SK-MEL-5 (cell line): ENCODE measurements at regions not wholly inside any gene's neighbourhood (a gene's known extent, or its start where the extent isn't known, plus 50 kb on each side); places are given as distances from the start of the nearest gene placed in this dataset.
A peak's percentile ranks its signal among the peaks of the same experiment; 100 is the strongest.
"Not testable (repeated sequence)": the region's sequence is repeated elsewhere in the genome, so short reads cannot be mapped to it uniquely, and the experiment has no call there.

Source experiments
- DNase-seq: peaks from one replicate; pipeline ENCODE4 v3.0.0-alpha.2; 2016; ENCODE audit warnings: low read depth, low spot score
- in situ Hi-C: cut with HindIII; loops from 2 replicates; pipeline ENCODE4 v1.10.0; 2016; ENCODE audit warnings: low sequenced_read_pairs, high pct_unique_total_duplicates, low pct_unique_long_range_greater_than_20kb

DNA sequence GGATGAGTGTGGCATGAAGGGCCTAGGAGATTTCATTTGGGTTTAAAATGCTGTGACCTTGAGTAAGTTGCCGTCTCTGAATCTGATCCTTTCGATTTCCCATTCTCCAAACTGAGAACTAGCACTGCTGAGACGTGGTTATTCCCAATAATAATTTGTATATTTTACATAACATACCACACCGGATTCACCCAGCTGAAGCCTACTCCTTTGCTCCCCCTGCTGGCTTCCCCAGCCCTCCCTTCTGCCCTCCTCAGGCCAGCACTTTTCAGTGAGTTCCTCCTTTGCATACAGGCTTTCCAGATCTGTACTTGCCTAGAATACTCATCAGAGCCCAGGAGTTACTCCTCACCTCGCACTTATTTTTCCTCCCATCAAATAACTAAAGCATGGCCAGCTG lies 255.1 kb downstream of the OR4F29 start:
- DNase-seq, in situ Hi-C loops: not testable (repeated sequence)

DNA sequence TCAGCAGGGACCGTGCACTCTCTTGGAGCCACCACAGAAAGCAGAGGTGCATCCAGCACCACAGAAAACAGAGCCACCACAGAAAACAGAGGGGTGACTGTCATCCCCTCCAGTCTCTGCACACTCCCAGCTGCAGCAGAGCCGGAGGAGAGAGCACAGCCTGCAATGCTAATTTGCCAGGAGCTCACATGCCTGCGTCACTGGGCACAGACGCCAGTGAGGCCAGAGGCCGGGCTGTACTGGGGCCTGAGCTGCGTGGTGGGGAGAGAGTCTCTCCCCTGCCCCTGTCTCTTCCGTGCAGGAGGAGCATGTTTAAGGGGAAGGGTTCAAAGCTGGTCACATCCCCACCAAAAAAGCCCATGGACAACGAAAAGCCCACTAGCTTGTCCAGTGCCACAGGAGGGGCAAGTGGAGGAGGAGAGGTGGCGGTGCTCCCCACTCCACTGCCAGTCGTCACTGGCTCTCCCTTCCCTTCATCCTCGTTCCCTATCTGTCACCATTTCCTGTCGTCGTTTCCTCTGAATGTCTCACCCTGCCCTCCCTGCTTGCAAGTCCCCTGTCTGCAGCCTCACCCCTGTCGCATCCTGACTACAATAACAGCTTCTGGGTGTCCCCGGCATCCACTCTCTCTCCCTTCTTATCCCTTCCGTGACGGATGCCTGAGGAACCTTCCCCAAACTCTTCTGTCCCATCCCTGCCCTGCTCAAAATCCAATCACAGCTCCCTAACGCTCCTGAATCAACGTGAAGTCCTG lies 260.0 kb downstream of the OR4F29 start:
- in situ Hi-C loops, DNase-seq: not testable (repeated sequence)

DNA sequence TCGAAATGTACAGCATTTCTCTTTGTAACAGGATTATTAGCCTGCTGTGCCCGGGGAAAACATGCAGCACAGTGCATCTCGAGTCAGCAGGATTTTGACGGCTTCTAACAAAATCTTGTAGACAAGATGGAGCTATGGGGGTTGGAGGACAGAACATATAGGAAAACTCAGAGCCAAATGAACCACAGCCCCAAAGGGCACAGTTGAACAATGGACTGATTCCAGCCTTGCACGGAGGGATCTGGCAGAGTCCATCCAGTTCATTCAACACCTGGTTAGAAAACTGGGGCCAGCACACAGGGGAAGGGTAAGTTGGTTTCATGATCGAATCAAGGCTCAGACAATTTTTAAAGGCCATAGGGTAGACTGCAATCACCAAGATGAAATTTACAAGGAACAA lies 260.8 kb downstream of the OR4F29 start:
- in situ Hi-C loops, DNase-seq: not testable (repeated sequence)

DNA sequence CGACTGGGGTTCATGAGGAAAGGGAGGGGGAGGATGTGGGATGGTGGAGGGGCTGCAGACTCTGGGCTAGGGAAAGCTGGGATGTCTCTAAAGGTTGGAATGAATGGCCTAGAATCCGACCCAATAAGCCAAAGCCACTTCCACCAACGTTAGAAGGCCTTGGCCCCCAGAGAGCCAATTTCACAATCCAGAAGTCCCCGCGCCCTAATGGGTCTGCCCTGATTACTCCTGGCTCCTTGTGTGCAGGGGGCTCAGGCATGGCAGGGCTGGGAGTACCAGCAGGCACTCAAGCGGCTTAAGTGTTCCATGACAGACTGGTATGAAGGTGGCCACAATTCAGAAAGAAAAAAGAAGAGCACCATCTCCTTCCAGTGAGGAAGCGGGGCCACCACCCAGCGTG lies 261.6 kb downstream of the OR4F29 start:
- in situ Hi-C loops, DNase-seq: not testable (repeated sequence)

DNA sequence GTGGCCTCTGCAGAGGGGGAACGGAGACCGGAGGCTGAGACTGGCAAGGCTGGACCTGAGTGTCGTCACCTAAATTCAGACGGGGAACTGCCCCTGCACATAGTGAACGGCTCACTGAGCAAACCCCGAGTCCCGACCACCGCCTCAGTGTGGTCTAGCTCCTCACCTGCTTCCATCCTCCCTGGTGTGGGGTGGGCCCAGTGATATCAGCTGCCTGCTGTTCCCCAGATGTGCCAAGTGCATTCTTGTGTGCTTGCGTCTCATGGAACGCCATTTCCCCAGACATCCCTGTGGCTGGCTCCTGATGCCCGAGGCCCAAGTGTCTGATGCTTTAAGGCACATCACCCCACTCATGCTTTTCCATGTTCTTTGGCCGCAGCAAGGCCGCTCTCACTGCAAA lies 262.2 kb downstream of the OR4F29 start:
- DNase-seq, in situ Hi-C loops: not testable (repeated sequence)

DNA sequence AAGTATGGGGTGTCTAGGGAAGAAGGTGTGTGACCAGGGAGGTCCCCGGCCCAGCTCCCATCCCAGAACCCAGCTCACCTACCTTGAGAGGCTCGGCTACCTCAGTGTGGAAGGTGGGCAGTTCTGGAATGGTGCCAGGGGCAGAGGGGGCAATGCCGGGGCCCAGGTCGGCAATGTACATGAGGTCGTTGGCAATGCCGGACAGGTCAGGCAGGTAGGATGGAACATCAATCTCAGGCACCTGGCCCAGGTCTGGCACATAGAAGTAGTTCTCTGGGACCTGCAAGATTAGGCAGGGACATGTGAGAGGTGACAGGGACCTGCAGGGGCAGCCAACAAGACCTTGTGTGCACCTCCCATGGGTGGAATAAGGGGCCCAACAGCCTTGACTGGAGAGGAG lies 264.2 kb downstream of the OR4F29 start:
- DNase-seq, in situ Hi-C loops: not testable (repeated sequence)

DNA sequence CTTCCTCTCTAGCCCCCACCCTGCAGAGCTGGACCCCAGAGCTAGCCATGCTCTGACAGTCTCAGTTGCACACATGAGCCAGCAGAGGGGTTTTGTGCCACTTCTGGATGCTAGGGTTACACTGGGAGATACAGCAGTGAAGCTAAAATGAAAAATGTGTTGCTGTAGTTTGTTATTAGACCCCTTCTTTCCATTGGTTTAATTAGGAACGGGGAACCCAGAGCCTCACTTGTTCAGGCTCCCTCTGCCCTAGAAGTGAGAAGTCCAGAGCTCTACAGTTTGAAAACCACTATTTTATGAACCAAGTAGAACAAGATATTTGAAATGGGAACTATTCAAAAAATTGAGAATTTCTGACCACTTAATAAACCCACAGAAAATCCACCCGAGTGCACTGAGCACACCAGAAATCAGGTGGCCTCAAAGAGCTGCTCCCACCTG lies 264.8 kb downstream of the OR4F29 start:
- in situ Hi-C loops = not testable (repeated sequence)

DNA sequence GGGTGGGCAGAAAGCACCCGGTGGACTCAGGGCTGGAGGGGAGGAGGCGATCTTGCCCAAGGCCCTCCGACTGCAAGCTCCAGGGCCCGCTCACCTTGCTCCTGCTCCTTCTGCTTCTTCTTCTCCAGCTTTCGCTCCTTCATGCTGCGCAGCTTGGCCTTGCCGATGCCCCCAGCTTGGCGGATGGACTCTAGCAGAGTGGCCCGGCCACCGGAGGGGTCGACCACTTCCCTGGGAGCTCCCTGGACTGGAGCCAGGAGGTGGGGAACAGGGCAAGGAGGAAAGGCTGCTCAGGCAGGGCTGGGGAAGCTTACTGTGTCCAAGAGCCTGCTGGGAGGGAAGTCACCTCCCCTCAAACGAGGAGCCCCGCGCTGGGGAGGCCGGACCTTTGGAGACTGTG lies 265.3 kb downstream of the OR4F29 start:
- in situ Hi-C loops, DNase-seq: not testable (repeated sequence)

More for the DNA sequence above, 264.8 kb downstream of the OR4F29 start:
- not testable (repeated sequence) for DNase-seq

DNA sequence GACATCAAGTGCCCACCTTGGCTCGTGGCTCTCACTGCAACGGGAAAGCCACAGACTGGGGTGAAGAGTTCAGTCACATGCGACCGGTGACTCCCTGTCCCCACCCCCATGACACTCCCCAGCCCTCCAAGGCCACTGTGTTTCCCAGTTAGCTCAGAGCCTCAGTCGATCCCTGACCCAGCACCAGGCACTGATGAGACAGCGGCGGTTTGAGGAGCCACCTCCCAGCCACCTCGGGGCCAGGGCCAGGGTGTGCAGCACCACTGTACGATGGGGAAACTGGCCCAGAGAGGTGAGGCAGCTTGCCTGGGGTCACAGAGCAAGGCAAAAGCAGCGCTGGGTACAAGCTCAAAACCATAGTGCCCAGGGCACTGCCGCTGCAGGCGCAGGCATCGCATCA lies 266.0 kb downstream of the OR4F29 start:
- DNase-seq, in situ Hi-C loops: not testable (repeated sequence)

DNA sequence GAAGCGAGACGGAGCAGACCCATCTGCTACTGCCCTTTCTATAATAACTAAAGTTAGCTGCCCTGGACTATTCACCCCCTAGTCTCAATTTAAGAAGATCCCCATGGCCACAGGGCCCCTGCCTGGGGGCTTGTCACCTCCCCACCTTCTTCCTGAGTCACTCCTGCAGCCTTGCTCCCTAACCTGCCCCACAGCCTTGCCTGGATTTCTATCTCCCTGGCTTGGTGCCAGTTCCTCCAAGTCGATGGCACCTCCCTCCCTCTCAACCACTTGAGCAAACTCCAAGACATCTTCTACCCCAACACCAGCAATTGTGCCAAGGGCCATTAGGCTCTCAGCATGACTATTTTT lies 267.2 kb downstream of the OR4F29 start:
- DNase-seq, in situ Hi-C loops: not testable (repeated sequence)

DNA sequence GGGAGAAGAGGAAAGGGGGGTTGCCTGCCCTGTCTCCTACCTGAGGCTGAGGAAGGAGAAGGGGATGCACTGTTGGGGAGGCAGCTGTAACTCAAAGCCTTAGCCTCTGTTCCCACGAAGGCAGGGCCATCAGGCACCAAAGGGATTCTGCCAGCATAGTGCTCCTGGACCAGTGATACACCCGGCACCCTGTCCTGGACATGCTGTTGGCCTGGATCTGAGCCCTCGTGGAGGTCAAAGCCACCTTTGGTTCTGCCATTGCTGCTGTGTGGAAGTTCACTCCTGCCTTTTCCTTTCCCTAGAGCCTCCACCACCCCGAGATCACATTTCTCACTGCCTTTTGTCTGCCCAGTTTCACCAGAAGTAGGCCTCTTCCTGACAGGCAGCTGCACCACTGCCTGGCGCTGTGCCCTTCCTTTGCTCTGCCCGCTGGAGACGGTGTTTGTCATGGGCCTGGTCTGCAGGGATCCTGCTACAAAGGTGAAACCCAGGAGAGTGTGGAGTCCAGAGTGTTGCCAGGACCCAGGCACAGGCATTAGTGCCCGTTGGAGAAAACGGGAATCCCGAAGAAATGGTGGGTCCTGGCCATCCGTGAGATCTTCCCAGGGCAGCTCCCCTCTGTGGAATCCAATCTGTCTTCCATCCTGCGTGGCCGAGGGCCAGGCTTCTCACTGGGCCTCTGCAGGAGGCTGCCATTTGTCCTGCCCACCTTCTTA lies 267.7 kb downstream of the OR4F29 start:
- in situ Hi-C loops = not testable (repeated sequence)

DNA sequence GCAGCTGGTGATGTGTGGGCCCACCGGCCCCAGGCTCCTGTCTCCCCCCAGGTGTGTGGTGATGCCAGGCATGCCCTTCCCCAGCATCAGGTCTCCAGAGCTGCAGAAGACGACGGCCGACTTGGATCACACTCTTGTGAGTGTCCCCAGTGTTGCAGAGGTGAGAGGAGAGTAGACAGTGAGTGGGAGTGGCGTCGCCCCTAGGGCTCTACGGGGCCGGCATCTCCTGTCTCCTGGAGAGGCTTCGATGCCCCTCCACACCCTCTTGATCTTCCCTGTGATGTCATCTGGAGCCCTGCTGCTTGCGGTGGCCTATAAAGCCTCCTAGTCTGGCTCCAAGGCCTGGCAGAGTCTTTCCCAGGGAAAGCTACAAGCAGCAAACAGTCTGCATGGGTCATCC lies 268.4 kb downstream of the OR4F29 start:
- in situ Hi-C loops, DNase-seq: not testable (repeated sequence)

More for the DNA sequence above, 267.7 kb downstream of the OR4F29 start:
- not testable (repeated sequence) for DNase-seq

DNA sequence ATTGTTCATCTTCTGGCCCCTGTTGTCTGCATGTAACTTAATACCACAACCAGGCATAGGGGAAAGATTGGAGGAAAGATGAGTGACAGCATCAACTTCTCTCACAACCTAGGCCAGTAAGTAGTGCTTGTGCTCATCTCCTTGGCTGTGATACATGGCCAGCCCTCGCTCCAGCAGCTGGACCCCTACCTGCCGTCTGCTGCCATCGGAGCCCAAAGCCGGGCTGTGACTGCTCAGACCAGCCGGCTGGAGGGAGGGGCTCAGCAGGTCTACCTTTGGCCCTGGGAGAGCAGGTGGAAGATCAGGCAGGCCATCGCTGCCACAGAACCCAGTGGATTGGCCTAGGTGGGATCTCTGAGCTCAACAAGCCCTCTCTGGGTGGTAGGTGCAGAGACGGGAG lies 268.8 kb downstream of the OR4F29 start:
- in situ Hi-C loops, DNase-seq: not testable (repeated sequence)

DNA sequence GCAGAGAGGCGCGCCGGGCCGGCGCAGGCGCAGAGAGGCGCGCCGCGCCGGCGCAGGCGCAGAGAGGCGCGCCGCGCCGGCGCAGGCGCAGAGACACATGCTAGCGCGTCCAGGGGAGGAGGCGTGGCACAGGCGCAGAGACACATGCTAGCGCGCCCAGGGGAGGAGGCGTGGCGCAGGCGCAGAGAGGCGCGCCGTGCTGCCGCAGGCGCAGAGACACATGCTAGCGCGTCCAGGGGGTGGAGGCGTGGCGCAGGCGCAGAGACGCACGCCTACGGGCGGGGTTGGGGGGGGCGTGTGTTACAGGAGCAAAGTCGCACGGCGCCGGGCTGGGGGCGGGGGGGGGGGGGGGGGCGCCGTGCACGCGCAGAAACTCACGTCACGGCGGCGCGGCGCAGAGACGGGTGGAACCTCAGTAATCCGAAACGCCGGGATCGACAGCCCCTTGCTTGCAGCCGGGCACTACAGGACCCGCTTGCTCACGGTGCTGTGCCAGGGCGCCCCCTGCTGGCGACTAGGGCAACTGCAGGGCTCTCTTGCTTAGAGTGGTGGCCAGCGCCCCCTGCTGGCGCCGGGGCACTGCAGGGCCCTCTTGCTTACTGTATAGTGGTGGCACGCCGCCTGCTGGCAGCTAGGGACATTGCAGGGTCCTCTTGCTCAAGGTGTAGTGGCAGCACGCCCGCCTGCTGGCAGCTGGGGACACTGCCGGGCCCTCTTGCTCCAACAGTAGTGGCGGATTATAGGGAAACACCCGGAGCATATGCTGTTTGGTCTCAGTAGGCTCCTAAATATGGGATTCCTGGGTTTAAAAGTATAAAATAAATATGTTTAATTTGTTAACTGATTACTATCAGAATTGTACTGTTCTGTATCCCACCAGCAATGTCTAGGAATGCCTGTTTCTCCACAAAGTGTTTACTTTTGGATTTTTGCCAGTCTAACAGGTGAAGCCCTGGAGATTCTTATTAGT lies 269.9 kb downstream of the OR4F29 start:
- peak; percentile 96 for DNase-seq
- in situ Hi-C loops = not testable (repeated sequence)

DNA sequence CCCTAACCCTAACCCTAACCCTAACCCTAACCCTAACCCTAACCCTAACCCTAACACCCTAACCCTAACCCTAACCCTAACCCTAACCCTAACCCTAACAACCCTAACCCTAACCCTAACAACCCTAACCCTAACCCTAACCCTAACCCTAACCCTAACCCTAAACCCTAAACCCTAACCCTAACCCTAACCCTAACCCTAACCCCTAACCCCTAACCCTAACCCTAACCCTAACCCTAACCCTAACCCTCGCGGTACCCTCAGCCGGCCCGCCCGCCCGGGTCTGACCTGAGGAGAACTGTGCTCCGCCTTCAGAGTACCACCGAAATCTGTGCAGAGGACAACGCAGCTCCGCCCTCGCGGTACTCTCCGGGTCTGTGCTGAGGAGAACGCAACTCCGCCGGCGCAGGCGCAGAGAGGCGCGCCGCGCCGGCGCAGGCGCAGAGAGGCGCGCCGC lies 270.7 kb downstream of the OR4F29 start:
- in situ Hi-C loops = not testable (repeated sequence)
- peak; percentile 19 for DNase-seq

DNA sequence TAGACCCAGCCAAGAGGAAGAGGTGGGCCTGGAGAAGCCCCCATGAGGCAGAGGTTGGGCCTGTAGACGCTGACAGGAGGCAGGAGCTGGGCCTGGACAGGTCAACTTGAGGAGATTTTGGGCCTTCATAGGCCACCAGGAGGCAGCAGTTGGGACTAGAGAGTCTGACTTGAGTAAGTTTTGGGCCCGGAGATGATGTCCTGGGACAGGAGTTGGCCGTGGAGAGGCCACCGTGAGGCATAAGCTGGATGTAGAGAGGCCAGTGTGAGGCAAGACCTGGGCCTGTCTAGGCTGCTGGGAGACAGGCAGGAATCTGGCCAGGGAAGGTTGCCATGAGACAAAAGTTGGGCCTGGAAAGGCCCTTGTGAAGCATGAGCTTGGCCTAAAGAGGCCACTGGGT lies 312.6 kb downstream of the OR4F29 start:
- in situ Hi-C loops, DNase-seq: not testable (repeated sequence)

DNA sequence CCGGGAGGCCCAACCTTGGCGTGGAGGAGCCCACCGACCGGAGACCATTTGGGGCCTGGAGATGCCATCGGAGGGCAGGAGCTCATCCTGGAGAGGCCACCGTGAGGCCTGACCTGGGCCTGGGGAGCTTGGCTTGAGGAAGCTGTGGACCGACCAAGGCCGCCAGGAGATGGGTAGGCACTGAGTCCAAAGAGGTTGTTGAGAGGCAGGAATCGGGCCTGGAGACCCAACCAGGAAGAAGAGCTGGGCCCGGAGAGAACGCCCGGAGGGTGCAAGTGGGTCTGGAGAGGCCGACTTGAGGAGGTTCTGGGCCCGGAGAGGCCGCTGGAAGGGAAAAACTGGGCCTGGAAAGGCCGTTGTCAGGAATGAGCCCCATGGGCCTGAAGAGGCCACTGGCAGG lies 313.8 kb downstream of the OR4F29 start:
- in situ Hi-C loops, DNase-seq: not testable (repeated sequence)
